ENCODE measurements at regions not wholly inside any gene's neighbourhood (a gene's known extent, or its start where the extent isn't known, plus 50 kb on each side); places are given as distances from the start of the nearest gene placed in this dataset.
"Not testable (repeated sequence)": the region's sequence is repeated elsewhere in the genome, so short reads cannot be mapped to it uniquely, and the experiment has no call there.

- TF ChIP-seq CTCF (IDR thresholded peaks at IDR 0.05; ENCODE audit: low read depth, low read length, missing control alignments): no peak
- no peak for DNase-seq (ENCODE audit: low read depth)
- no peak overlapping the region for H3K4me3 ChIP-seq (ENCODE audit: low read depth, low read length)
These were observed 150.9 kb upstream of the TRIM24 start for GRCh38 chr7:138309186-138309585.

- no peak overlapping the region for H3K4me3 ChIP-seq (ENCODE audit: low read depth, low read length)
- no peak for DNase-seq (ENCODE audit: low read depth)
- TF ChIP-seq CTCF (IDR thresholded peaks at IDR 0.05; ENCODE audit: low read depth, low read length, missing control alignments): no peak
These were observed 146.3 kb upstream of the TRIM24 start for GRCh38 chr7:138313829-138314178.

- no peak overlapping the region for H3K4me3 ChIP-seq (ENCODE audit: low read depth, low read length)
- no peak for DNase-seq (ENCODE audit: low read depth)
- no peak for TF ChIP-seq CTCF (IDR thresholded peaks at IDR 0.05; ENCODE audit: low read depth, low read length, missing control alignments)
These were observed 143.5 kb upstream of the TRIM24 start for GRCh38 chr7:138316421-138317043.

- no peak for DNase-seq (ENCODE audit: low read depth)
- no peak overlapping the region for H3K4me3 ChIP-seq (ENCODE audit: low read depth, low read length)
- TF ChIP-seq CTCF (IDR thresholded peaks at IDR 0.05; ENCODE audit: low read depth, low read length, missing control alignments): no peak
These were observed 142.9 kb upstream of the TRIM24 start for GRCh38 chr7:138317044-138317596.

- H3K4me3 ChIP-seq (ENCODE audit: low read depth, low read length): no peak overlapping the region
- DNase-seq (ENCODE audit: low read depth): no peak
- no peak for TF ChIP-seq CTCF (IDR thresholded peaks at IDR 0.05; ENCODE audit: low read depth, low read length, missing control alignments)
These were observed 135.1 kb upstream of the TRIM24 start for GRCh38 chr7:138324941-138325340.

- no peak for TF ChIP-seq CTCF (IDR thresholded peaks at IDR 0.05; ENCODE audit: low read depth, low read length, missing control alignments)
- DNase-seq (ENCODE audit: low read depth): no peak
- H3K4me3 ChIP-seq (ENCODE audit: low read depth, low read length): no peak overlapping the region
These were observed 134.6 kb upstream of the TRIM24 start for GRCh38 chr7:138325434-138325833.

- H3K4me3 ChIP-seq (ENCODE audit: low read depth, low read length): no peak overlapping the region
- no peak for TF ChIP-seq CTCF (IDR thresholded peaks at IDR 0.05; ENCODE audit: low read depth, low read length, missing control alignments)
- DNase-seq (ENCODE audit: low read depth): no peak
These were observed 131.8 kb upstream of the TRIM24 start for GRCh38 chr7:138328215-138328614.

GRCh38 chr7:138332850-138333249 lies 127.2 kb upstream of the TRIM24 start:
- H3K4me3 ChIP-seq (ENCODE audit: low read depth, low read length); DNase-seq (ENCODE audit: low read depth): not testable (repeated sequence)
